GM20000 (cell line): ENCODE measurements at regions not wholly inside any gene's neighbourhood (a gene's known extent, or its start where the extent isn't known, plus 50 kb on each side); places are given as distances from the start of the nearest gene placed in this dataset.

Experiments used
- DNase-seq: peaks from one replicate; pipeline ENCODE4 v3.0.0; 2012; ENCODE audit warnings: low spot score
- CTCF ChIP-seq: IDR thresholded peaks from 2 replicates; pipeline ENCODE4 v1.5.1; 2012; ENCODE audit warnings: mild to moderate bottlenecking, control low read depth; ENCODE audit errors: extremely low read depth, missing control alignments

GRCh38 chr10:31686599-31686998, 242.0 kb downstream of the ARHGAP12 start:
- no peak for DNase-seq
- TF ChIP-seq CTCF: no peak

GRCh38 chr10:31683682-31684081, 244.9 kb downstream of the ARHGAP12 start:
- TF ChIP-seq CTCF: no peak
- DNase-seq: no peak

GRCh38 chr10:31679936-31680335, 248.7 kb downstream of the ARHGAP12 start:
- no peak for DNase-seq
- TF ChIP-seq CTCF: no peak

- DNase-seq: no peak
- TF ChIP-seq CTCF: no peak
Measured at GRCh38 chr10:31678575-31679516, 249.8 kb downstream of the ARHGAP12 start.

- no peak for TF ChIP-seq CTCF
- DNase-seq: no peak
Measured at GRCh38 chr10:31678139-31678536, 250.5 kb downstream of the ARHGAP12 start.

- TF ChIP-seq CTCF: no peak
- no peak for DNase-seq
Measured at GRCh38 chr10:31677195-31678138, 251.2 kb downstream of the ARHGAP12 start.

- no peak for DNase-seq
- TF ChIP-seq CTCF: no peak
Measured at GRCh38 chr10:31675726-31676125, 252.9 kb downstream of the ARHGAP12 start.
